HG02885 (cell line): ENCODE measurements at regions not wholly inside any gene's neighbourhood (a gene's known extent, or its start where the extent isn't known, plus 50 kb on each side); places are given as distances from the start of the nearest gene placed in this dataset.
"Not testable (repeated sequence)": the region's sequence is repeated elsewhere in the genome, so short reads cannot be mapped to it uniquely, and the experiment has no call there.

Experiments
- ATAC-seq: cut with Tn5 transposase; IDR thresholded peaks from one replicate; pipeline ENCODE4 v1.9.1; 2021; ENCODE audit warnings: mild to moderate bottlenecking; ENCODE audit not compliant: unreplicated experiment, poor library complexity

- no peak for ATAC-seq
Observed at GRCh38 chr3:70744536-70744935, 432.1 kb upstream of the MDFIC2 start.

GRCh38 chr3:70743754-70744153 lies 431.3 kb upstream of the MDFIC2 start:
- ATAC-seq, result no peak

- no peak for ATAC-seq
Observed at GRCh38 chr3:70742081-70742480, 429.6 kb upstream of the MDFIC2 start.

- no peak for ATAC-seq
Observed at GRCh38 chr3:70740872-70741271, 428.4 kb upstream of the MDFIC2 start.

- ATAC-seq, result no peak
Observed at GRCh38 chr3:70740071-70740470, 427.6 kb upstream of the MDFIC2 start.

- no peak for ATAC-seq
Observed at GRCh38 chr3:70738291-70738681, 425.8 kb upstream of the MDFIC2 start.

GRCh38 chr3:70737666-70738290 lies 425.3 kb upstream of the MDFIC2 start:
- no peak for ATAC-seq

GRCh38 chr3:70736009-70736408 lies 423.6 kb upstream of the MDFIC2 start:
- ATAC-seq, result no peak

- no peak for ATAC-seq
Observed at GRCh38 chr3:70734756-70735155, 422.3 kb upstream of the MDFIC2 start.

- ATAC-seq, result no peak
Observed at GRCh38 chr3:70731046-70731445, 418.6 kb upstream of the MDFIC2 start.

GRCh38 chr3:70729845-70730244 lies 417.4 kb upstream of the MDFIC2 start:
- ATAC-seq, result no peak

- no peak for ATAC-seq
Observed at GRCh38 chr3:70728311-70728710, 415.9 kb upstream of the MDFIC2 start.

GRCh38 chr3:70726961-70727360 lies 414.5 kb upstream of the MDFIC2 start:
- no peak for ATAC-seq

- ATAC-seq, result no peak
Observed at GRCh38 chr3:70726096-70726938, 413.9 kb upstream of the MDFIC2 start.

GRCh38 chr3:70722018-70722417 lies 409.6 kb upstream of the MDFIC2 start:
- ATAC-seq, result no peak

- no peak for ATAC-seq
Observed at GRCh38 chr3:70716832-70717231, 404.4 kb upstream of the MDFIC2 start.

- no peak for ATAC-seq
Observed at GRCh38 chr3:70712449-70713082, 400.1 kb upstream of the MDFIC2 start.

GRCh38 chr3:70703305-70704102 lies 391.1 kb upstream of the MDFIC2 start:
- ATAC-seq, result no peak

- ATAC-seq, result no peak
Observed at GRCh38 chr3:70702132-70702531, 389.7 kb upstream of the MDFIC2 start.

GRCh38 chr3:70684701-70685100 lies 372.3 kb upstream of the MDFIC2 start:
- no peak for ATAC-seq

GRCh38 chr3:70675810-70676209 lies 363.4 kb upstream of the MDFIC2 start:
- not testable (repeated sequence) for ATAC-seq
